Endodermal cell (in vitro differentiated cells): ENCODE measurements at regions not wholly inside any gene's neighbourhood (a gene's known extent, or its start where the extent isn't known, plus 50 kb on each side); places are given as distances from the start of the nearest gene placed in this dataset.

Experiments
- DNase-seq: peaks from one replicate; pipeline ENCODE4 v3.0.0-alpha.2; 2017
- H3K27ac ChIP-seq: 2 replicates; pipeline ENCODE4 v1.5.1; 2013; ENCODE audit warnings: mild to moderate bottlenecking, low read depth, low read length, moderate library complexity
- H3K27me3 ChIP-seq: 2 replicates; pipeline ENCODE4 v1.6.1; 2013; ENCODE audit warnings: mild to moderate bottlenecking, low read length, moderate library complexity; ENCODE audit not compliant: insufficient read depth, control insufficient read depth, poor library complexity, severe bottlenecking
- H3K36me3 ChIP-seq: 2 replicates; pipeline ENCODE4 v1.7.0; 2013; ENCODE audit warnings: mild to moderate bottlenecking, low read length, moderate library complexity; ENCODE audit not compliant: control insufficient read depth, insufficient read depth
- H3K4me1 ChIP-seq: one replicate; pipeline ENCODE4 v1.7.0; 2013; ENCODE audit warnings: low read length; ENCODE audit not compliant: control insufficient read depth, insufficient read depth
- H3K4me3 ChIP-seq: 2 replicates; pipeline ENCODE4 v1.5.1; 2013; ENCODE audit warnings: mild to moderate bottlenecking, low read length, moderate library complexity
- H3K9ac ChIP-seq: 2 replicates; pipeline ENCODE4 v1.6.1; 2013; ENCODE audit warnings: mild to moderate bottlenecking, low read length, moderate library complexity; ENCODE audit not compliant: poor library complexity, severe bottlenecking; ENCODE audit errors: extremely low read depth
- H3K9me3 ChIP-seq: 2 replicates; pipeline ENCODE4 v1.6.1; 2013; ENCODE audit warnings: mild to moderate bottlenecking, low read length, moderate library complexity; ENCODE audit not compliant: control insufficient read depth
- H3K27ac Mint-ChIP-seq: 2 replicates; pipeline ENCODE4 v1.8.0; 2020; ENCODE audit warnings: mixed read lengths
- H3K27me3 Mint-ChIP-seq: 2 replicates; pipeline ENCODE4 v1.8.0; 2021; ENCODE audit warnings: mild to moderate bottlenecking, mixed read lengths; ENCODE audit not compliant: insufficient read depth
- H3K36me3 Mint-ChIP-seq: 2 replicates; pipeline ENCODE4 v1.8.0; 2020; ENCODE audit warnings: low read depth, mixed read lengths
- H3K4me1 Mint-ChIP-seq: 2 replicates; pipeline ENCODE4 v1.8.0; 2020; ENCODE audit warnings: mixed read lengths
- H3K4me3 Mint-ChIP-seq: 2 replicates; pipeline ENCODE4 v1.8.0; 2020; ENCODE audit warnings: mild to moderate bottlenecking, moderate library complexity, mixed read lengths
- H3K9me3 Mint-ChIP-seq: 2 replicates; pipeline ENCODE4 v1.8.0; 2020; ENCODE audit warnings: mild to moderate bottlenecking, mixed read lengths
- WGBS, 2 experiments: methylation state at CpG; one replicate each; pipeline versions ENCODE4 v1.1.5 to v1.1.7; 2013; ENCODE audit warnings: missing lambda C conversion rate in 2 of 2, mixed read lengths in 1 of 2; ENCODE audit not compliant: insufficient coverage in 1 of 2, insufficient read length in 1 of 2; 5-methylcytosine and 5-hydroxymethylcytosine counted together
- TF ChIP-seq, protein P1 (sequence below): fragments of 200-600 bp; sonication (generic); conservative IDR thresholded peaks from 2 replicates; pipeline ENCODE4 v1.5.0; 2021; ENCODE audit warnings: antibody characterized with exemption, mild to moderate bottlenecking

DNA sequence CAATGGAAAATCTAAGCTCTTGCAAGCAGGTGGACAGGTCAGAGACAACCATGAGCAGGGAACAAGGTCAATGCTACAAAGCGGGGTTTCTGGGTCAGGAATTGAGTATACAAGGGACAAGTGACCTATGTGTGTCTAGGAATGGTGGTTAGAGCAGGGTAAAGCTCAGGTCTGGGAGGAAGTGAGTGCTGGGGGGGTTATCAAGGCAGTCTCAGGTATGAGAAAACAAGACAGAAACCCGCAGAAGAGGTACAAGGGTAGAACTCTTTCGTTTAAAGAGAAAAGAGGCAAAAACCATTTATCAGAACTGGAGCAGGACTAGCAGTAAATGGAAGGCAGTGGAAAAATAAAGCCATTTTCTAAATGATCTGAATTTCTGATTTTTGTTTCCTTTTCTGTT, 298.4 kb downstream of the ALDH8A1 start:
- no peak overlapping the region for H3K27ac ChIP-seq
- H3K36me3 Mint-ChIP-seq: no peaks in the 10 kb centered on the region
- TF ChIP-seq, protein P1, sequence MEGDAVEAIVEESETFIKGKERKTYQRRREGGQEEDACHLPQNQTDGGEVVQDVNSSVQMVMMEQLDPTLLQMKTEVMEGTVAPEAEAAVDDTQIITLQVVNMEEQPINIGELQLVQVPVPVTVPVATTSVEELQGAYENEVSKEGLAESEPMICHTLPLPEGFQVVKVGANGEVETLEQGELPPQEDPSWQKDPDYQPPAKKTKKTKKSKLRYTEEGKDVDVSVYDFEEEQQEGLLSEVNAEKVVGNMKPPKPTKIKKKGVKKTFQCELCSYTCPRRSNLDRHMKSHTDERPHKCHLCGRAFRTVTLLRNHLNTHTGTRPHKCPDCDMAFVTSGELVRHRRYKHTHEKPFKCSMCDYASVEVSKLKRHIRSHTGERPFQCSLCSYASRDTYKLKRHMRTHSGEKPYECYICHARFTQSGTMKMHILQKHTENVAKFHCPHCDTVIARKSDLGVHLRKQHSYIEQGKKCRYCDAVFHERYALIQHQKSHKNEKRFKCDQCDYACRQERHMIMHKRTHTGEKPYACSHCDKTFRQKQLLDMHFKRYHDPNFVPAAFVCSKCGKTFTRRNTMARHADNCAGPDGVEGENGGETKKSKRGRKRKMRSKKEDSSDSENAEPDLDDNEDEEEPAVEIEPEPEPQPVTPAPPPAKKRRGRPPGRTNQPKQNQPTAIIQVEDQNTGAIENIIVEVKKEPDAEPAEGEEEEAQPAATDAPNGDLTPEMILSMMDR: no peak
- 86 to 91% methylated on average over 3 of the region's 3 CpGs for WGBS, 2 experiments
- no peak overlapping the region for H3K4me3 Mint-ChIP-seq
- H3K27ac Mint-ChIP-seq: no peak overlapping the region
- H3K27me3 ChIP-seq: no peaks in the 10 kb centered on the region
- H3K9ac ChIP-seq: no peak overlapping the region
- no peaks in the 10 kb centered on the region for H3K9me3 Mint-ChIP-seq
- H3K36me3 ChIP-seq: no peaks in the 10 kb centered on the region
- H3K4me1 ChIP-seq: no peaks in the 10 kb centered on the region
- H3K4me1 Mint-ChIP-seq: peaks cover 1% of the 10 kb centered on the region
- peaks cover 3% of the 10 kb centered on the region for H3K27me3 Mint-ChIP-seq
- H3K9me3 ChIP-seq: no peaks in the 10 kb centered on the region
- no peak for DNase-seq
- no peak overlapping the region for H3K4me3 ChIP-seq

- H3K4me3 ChIP-seq: no peak overlapping the region
- H3K9me3 Mint-ChIP-seq: no peaks in the 10 kb centered on the region
- H3K36me3 Mint-ChIP-seq: no peaks in the 10 kb centered on the region
- H3K36me3 ChIP-seq: no peaks in the 10 kb centered on the region
- no peak for DNase-seq
- H3K4me3 Mint-ChIP-seq: no peak overlapping the region
- no peaks in the 10 kb centered on the region for H3K4me1 ChIP-seq
- H3K27me3 Mint-ChIP-seq: peaks cover 3% of the 10 kb centered on the region
- TF ChIP-seq, protein P1: no peak
- H3K27ac ChIP-seq: no peak overlapping the region
- H3K27ac Mint-ChIP-seq: no peak overlapping the region
- H3K9ac ChIP-seq: no peak overlapping the region
- H3K4me1 Mint-ChIP-seq: no peaks in the 10 kb centered on the region
- WGBS, 2 experiments: 17 to 87% methylated on average over 1 to 3 of the region's 3 CpGs
- no peaks in the 10 kb centered on the region for H3K9me3 ChIP-seq
- H3K27me3 ChIP-seq: no peaks in the 10 kb centered on the region
Observed at GRCh38 chr6:134647861-134648260, 302.0 kb downstream of the ALDH8A1 start.

GRCh38 chr6:134642819-134643218, 307.1 kb downstream of the ALDH8A1 start:
- H3K4me1 Mint-ChIP-seq: no peaks in the 10 kb centered on the region
- TF ChIP-seq, protein P1: no peak
- WGBS, 2 experiments: 93 to 94% methylated on average over 2 to 4 of the region's 4 CpGs
- no peak overlapping the region for H3K9ac ChIP-seq
- no peak overlapping the region for H3K4me3 Mint-ChIP-seq
- H3K36me3 ChIP-seq: no peaks in the 10 kb centered on the region
- no peaks in the 10 kb centered on the region for H3K9me3 ChIP-seq
- no peak overlapping the region for H3K27ac ChIP-seq
- H3K4me1 ChIP-seq: no peaks in the 10 kb centered on the region
- no peaks in the 10 kb centered on the region for H3K9me3 Mint-ChIP-seq
- H3K4me3 ChIP-seq: no peak overlapping the region
- no peak overlapping the region for H3K27ac Mint-ChIP-seq
- DNase-seq: no peak
- H3K36me3 Mint-ChIP-seq: no peaks in the 10 kb centered on the region
- H3K27me3 ChIP-seq: no peaks in the 10 kb centered on the region
- H3K27me3 Mint-ChIP-seq: no peaks in the 10 kb centered on the region
